Testis (tissue), 2 donors: ENCODE measurements at regions not wholly inside any gene's neighbourhood (a gene's known extent, or its start where the extent isn't known, plus 50 kb on each side); places are given as distances from the start of the nearest gene placed in this dataset.

ENCODE experiments used
- DNase-seq: peaks from one replicate; pipeline ENCODE4 v3.0.0-alpha.2; 2019
- H3K27ac ChIP-seq, 2 donors: fragments of 200-600 bp; sonication (generic); one replicate each; pipeline ENCODE4 v1.5.1; 2019
- H3K27me3 ChIP-seq: fragments of 200-600 bp; sonication (generic); one replicate; pipeline ENCODE4 v1.5.1; 2019
- H3K36me3 ChIP-seq: fragments of 200-600 bp; sonication (generic); one replicate; pipeline ENCODE4 v1.5.1; 2017; ENCODE audit warnings: low read depth; ENCODE audit errors: missing control alignments
- H3K4me1 ChIP-seq: fragments of 200-600 bp; sonication (generic); one replicate; pipeline ENCODE4 v1.5.1; 2019
- H3K4me3 ChIP-seq, 2 donors: fragments of 200-600 bp; sonication (generic); one replicate each; pipeline ENCODE4 v1.5.1; 2017 to 2019
- H3K9me3 ChIP-seq: fragments of 200-600 bp; sonication (generic); one replicate; pipeline ENCODE4 v1.5.1; 2017
- POLR2A ChIP-seq: fragments of 450-650 bp; IDR thresholded peaks from one replicate; pipeline ENCODE4 v1.6.1; 2017; ENCODE audit warnings: antibody characterized with exemption, mild to moderate bottlenecking, moderate library complexity
- WGBS, 2 donors: methylation state at CpG; one replicate each; pipeline ENCODE4 v1.1.5; 2018; 5-methylcytosine and 5-hydroxymethylcytosine counted together
- intact Hi-C: fragments of 100-400 bp; cut with DNase I; formaldehyde crosslinking; loops from one replicate; pipeline ENCODE4 v1.15.1; 2023; ENCODE audit warnings: low total_unique reads
- TF ChIP-seq, protein P1 (sequence below), 3 experiments: fragments of 450-650 bp in 2 of 3; fragments of 200-600 bp in 1 of 3; sonication (generic) in 1 of 3; IDR thresholded peaks; one replicate each; pipeline ENCODE4 v1.5.1; 2016 to 2019; ENCODE audit warnings: antibody characterized with exemption in 3 of 3, mild to moderate bottlenecking in 2 of 3, moderate library complexity in 1 of 3

DNA sequence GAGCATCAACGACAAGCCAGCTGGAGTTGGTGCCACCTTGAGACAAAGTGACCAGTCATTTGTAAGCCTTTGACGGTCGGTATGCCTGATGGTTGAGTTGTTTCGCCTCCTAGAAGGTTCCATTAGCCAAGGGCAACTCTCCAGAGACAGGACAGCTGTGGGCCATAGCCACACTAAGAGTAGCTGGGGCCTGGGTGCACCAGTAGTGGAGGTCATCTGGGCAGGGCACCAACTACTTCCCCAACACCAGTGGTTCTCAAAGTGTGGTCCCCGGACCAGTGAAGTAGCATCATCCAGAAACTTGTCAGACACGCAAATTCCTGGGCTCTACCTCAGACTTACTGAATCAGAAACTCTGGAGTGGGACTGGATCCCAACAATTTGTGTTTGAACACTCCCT lies 217.5 kb upstream of the TAS2R1 start:
- intact Hi-C loops: no loop called here
- Histone ChIP-seq H3K4me3 (no peak overlapping the region), H3K27me3 (no peaks in the 10 kb centered on the region), H3K9me3 (no peaks in the 10 kb centered on the region), H3K36me3 (no peaks in the 10 kb centered on the region), H3K27ac (no peak overlapping the region), H3K4me1 (no peaks in the 10 kb centered on the region)
- WGBS, 2 donors: 89 to 92% methylated on average over 5 to 6 of the region's 6 CpGs
- no peak for DNase-seq
- TF ChIP-seq POLR2A: no peak
- TF ChIP-seq, protein P1, sequence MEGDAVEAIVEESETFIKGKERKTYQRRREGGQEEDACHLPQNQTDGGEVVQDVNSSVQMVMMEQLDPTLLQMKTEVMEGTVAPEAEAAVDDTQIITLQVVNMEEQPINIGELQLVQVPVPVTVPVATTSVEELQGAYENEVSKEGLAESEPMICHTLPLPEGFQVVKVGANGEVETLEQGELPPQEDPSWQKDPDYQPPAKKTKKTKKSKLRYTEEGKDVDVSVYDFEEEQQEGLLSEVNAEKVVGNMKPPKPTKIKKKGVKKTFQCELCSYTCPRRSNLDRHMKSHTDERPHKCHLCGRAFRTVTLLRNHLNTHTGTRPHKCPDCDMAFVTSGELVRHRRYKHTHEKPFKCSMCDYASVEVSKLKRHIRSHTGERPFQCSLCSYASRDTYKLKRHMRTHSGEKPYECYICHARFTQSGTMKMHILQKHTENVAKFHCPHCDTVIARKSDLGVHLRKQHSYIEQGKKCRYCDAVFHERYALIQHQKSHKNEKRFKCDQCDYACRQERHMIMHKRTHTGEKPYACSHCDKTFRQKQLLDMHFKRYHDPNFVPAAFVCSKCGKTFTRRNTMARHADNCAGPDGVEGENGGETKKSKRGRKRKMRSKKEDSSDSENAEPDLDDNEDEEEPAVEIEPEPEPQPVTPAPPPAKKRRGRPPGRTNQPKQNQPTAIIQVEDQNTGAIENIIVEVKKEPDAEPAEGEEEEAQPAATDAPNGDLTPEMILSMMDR (IDR thresholded peaks at IDR 0.05): no peak

DNA sequence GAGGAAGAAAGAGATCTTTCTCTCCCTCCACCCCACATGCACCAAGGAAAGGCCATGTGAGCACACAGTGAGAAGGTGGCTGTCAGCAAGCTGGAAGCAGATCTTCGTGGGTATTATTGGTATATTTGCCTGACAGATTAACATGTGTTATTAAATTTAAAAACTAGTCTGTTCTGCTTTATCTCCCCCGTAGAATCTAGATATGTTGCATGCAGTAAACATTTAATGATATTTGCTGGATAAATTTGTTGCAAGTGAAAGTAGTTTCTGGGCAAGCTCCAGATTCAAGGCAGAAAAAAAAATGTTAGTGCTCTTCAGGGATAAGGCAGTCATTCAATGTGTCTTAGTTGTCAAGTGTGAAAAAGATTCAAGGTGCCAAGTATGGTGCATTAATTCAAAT lies 215.0 kb upstream of the TAS2R1 start:
- Histone ChIP-seq H3K4me1 (no peaks in the 10 kb centered on the region), H3K9me3 (no peaks in the 10 kb centered on the region), H3K27ac (no peak overlapping the region), H3K27me3 (no peaks in the 10 kb centered on the region), H3K36me3 (no peaks in the 10 kb centered on the region), H3K4me3 (no peak overlapping the region)
- no peak for DNase-seq
- intact Hi-C loops: no loop called here
- TF ChIP-seq, protein P1 (IDR thresholded peaks at IDR 0.05): no peak
- no peak for TF ChIP-seq POLR2A
- 85 to 88% methylated on average over 2 of the region's 2 CpGs for WGBS, 2 donors

DNA sequence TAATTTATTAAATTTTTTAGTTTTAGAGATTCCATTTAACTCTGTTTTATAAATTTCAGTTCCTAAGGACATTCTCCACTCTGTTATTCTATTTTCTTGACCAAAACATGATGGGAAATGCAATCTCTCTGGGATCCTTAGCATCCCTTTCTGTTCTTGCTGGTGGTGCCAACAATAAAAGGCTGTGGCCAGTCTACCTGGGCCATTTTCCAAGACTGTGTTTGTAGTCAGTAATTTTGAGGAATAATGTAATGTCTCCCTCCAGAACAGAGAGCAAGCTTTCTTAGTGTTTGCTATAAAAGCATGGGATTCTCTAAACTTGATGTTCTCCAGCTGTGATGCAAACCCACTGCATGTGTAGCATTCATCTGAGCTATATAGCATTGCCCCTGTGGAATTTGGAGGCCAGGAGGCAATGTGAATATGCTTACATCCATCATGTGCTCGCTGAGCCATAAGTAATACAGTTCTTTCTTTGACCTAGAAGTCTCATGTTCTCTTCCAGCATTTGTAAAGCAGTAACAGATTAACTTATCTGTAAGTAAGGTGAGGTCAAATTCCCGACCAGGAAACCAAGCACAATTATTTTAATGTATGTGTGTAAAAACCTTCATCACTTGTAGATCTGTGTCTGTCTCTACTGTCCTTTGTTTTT lies 211.5 kb upstream of the TAS2R1 start:
- intact Hi-C loops: no loop called here
- Histone ChIP-seq H3K9me3 (no peaks in the 10 kb centered on the region), H3K27me3 (no peaks in the 10 kb centered on the region), H3K36me3 (no peaks in the 10 kb centered on the region), H3K4me1 (no peaks in the 10 kb centered on the region), H3K4me3 (no peak overlapping the region), H3K27ac (no peak overlapping the region)
- WGBS, 2 donors: 75 to 83% methylated on average over 2 of the region's 2 CpGs
- DNase-seq: no peak
- TF ChIP-seq, protein P1 (IDR thresholded peaks at IDR 0.05): no peak
- no peak for TF ChIP-seq POLR2A

DNA sequence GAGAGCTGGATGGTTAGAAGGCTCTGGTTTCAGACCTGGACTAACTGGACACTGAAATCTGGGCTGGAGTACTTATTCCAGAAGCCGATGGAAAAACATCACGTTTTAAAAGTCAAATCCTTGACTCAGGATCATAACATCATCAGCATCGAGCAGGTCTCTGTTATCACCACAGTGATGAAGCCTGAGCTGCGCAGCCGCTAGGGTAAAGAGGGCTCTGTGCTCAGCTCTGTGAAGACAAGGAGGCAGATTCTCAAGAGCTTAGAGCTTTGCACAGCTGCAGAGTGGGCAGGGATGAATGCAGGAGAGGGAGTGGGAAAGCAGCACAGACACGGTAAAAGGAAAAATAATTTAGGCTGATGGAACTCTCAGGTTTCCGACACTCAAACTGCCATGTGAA lies 208.8 kb upstream of the TAS2R1 start:
- intact Hi-C loops: no loop called here
- TF ChIP-seq POLR2A: no peak
- TF ChIP-seq, protein P1 (IDR thresholded peaks at IDR 0.05): no peak
- WGBS, 2 donors: 54 to 69% methylated on average over 7 of the region's 7 CpGs
- no peaks in the 10 kb centered on the region for H3K27me3 ChIP-seq
- H3K27ac ChIP-seq: no peak overlapping the region
- H3K9me3 ChIP-seq: no peaks in the 10 kb centered on the region
- no peak for DNase-seq
- H3K36me3 ChIP-seq: no peaks in the 10 kb centered on the region
- H3K4me1 ChIP-seq: no peaks in the 10 kb centered on the region
- H3K4me3 ChIP-seq: no peak overlapping the region
